HPDE6-E6E7 (cell line): ENCODE measurements at regions not wholly inside any gene's neighbourhood (a gene's known extent, or its start where the extent isn't known, plus 50 kb on each side); places are given as distances from the start of the nearest gene placed in this dataset.

Experiments used
- DNase-seq: peaks from one replicate; pipeline ENCODE4 v3.0.0; 2011; ENCODE audit warnings: missing footprints; ENCODE audit errors: extremely low spot score

DNA sequence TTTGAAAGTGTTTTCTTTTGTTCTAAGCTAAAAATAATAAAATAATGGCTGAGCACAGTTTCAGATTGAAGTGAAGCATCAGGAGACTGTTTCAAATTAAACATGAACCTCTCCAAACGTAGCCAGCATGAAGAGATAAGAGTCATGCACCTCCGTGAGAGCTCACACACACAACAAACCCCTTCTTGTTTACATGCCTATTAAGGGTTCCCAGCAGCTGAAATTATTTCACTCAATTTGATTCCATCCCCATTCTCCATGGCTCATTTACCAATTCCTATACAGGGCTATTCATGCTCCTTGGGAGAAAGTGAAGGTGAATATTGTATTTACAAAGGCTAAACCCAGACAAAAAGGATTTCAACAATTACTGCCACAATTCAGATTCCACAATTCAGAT is 954.1 kb upstream of the INTU start:
- no peak for DNase-seq

DNA sequence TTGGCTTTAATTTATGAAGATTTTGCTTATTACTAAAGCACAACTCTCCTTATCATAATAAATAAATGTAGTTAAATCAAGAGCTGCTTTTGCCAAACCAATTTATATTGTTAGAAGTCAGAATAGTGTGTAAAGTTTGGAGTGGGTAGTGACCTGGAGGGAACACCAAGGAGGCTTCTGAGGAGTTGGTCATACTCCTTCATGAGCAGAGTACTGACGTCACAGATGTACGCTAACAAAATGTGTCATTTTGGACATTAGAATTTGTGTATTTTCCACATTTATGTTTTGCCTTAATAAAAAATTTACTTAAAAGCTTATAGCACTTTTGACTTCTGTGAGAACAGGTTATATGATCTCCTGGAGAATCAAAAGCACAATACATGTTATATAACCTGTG is 953.5 kb upstream of the INTU start:
- DNase-seq, result no peak

DNA sequence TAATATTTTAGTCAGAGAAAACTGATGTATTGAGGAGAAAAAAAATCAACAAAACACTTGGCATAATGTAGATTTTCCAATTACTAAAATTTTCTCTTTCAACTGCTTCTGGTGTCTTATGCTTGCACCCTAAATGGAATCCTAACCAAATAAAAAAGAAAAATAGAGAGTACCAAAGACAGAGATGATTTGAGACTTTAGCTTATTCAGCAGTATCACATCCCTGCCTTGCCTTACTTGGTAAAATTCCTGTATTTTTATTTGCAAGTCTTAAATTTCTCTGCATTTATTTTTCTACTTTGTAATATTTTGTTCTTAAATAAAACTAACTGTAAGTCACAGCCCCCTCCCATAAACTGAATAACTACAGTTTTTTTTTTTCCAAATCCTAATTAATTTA is 950.5 kb upstream of the INTU start:
- no peak for DNase-seq

DNA sequence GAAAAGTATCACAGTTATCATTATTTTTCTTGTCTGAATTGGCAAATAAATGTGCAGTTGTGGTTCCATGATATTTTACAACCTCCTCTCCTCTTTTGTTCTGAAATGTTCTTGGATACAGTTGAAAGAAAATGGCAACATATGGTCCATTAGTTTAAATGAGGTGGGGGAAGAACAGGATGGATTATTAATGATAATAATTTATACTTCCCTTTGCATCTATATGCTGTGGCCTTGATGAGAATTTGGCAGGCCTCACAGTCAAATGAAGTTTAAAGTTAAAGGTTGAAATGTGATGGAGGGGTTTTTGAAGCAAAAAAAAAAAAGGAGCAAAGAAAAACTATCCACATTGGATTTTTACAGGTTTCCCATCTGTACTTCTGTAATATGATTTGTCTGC is 946.3 kb upstream of the INTU start:
- DNase-seq, result no peak

DNA sequence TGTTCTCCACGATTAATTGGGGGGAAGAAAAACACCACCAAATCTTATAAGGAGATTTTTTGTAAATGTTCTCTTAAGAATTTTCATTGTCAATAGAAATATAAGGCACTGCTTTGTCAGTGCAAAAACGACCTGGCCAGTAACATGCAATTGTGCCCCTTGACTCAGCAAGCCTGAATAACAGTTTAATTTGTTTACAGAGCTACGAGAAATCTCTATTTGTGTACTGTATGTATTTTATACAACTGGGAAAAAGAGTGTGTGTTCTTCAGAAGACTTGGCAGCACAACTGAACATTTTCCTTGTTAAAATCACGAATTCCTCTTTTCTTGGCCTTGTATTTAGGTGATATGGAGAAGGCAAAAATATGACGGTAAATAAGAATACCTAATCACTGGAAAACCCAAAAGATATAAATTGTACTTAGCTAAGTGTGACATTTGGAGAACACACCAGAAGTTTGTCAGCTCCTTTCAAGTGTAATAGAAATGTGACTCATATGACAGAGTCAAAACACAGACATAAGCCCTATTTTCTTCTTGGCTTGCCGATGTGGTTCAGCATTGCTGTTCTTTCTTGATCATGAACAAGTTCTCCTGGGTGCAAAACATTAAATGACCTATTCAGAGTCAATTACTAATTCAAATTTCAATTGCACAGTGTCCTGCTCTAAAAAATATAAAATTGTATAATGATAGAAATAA is 945.0 kb upstream of the INTU start:
- DNase-seq, result no peak

DNA sequence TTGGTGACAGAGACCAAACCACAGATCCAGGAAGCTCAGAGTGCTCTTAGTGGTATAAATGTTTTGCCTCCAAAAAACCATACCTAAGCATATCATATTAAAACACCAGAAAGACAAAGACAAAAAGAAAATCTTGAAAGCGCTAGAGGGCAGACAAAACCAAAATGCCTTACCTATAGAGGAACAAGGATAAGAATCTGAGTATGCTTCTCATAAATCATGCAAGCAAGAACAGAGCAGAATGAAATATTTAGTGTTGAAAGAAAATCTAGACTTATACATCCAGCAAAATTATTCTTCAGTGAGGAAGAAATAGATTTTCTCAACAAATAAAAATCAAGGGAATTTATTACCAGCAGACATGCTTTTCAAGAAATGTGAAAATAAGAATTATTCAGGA is 941.0 kb upstream of the INTU start:
- DNase-seq, result no peak

DNA sequence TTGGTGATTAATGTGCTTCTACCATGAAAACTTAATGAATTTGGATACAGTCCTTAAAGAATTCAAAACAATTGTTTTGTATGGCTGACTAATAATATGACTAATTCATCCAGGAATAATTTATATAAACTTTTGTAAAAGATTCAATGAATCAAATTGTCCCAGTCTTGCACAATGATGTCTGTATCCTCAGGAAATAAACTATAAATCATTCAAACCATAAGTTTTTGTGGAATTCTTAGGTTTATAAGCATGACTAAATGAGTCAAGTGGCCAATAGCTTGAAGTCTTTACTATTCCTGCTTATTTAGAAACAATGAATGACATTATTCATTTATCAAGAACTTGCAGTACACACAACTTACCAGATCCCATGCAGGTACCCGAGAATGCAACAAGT is 935.0 kb upstream of the INTU start:
- no peak for DNase-seq

DNA sequence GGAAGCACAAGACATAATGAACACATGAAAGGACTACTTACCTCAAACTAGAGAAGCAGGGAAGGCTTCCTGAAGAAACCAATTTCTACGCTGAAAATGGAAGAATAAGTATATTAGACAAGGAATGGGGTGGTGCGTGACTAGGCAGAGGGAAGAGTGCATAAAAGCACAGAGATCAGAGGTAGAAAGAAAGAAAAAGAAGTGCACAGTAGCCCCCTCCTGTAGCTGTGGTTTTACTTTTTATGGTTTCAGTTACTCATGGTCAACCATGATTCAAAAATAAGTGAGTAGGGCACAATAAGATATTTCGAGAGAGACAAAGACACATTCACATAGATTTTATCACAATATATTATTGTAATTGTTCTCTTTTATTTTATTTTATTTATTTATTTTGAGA is 934.5 kb upstream of the INTU start:
- no peak for DNase-seq

DNA sequence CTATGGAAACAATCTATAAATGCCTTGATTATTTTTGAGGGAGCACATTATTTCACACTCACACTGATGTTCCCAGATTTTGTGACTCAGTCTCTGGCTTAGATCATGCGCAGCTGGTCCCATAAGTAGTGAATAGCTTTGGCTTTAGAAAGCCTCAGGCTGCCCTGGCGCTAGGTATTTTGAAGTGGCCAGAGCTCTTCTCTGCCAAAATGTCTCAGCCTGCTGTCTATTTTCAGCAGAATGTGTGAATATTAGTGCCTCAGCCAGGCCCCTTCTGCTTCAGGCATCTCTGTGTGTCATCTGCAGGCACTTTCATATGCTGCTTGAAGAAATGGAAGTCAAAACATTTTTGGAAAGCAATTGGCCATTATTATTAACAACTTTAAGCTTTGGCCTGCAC is 931.0 kb upstream of the INTU start:
- no peak for DNase-seq

DNA sequence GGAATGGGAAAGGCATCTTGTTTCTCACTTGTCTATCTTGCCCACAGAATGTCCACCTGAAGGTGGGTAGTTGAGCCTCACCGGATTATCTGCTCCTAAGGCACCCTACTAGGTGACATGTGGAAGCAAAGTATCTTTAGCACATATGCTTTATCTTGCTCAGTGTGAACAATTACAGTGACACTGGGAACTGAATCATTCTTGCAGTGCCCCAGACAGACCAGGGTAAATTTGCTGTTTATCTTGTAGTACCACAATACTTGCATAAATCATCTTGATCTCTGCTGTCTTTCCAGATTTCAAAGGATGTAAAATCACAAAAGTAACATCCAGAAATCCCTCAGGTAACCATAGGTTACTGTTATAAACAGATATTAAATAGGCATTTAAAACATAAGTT is 930.0 kb upstream of the INTU start:
- no peak for DNase-seq

DNA sequence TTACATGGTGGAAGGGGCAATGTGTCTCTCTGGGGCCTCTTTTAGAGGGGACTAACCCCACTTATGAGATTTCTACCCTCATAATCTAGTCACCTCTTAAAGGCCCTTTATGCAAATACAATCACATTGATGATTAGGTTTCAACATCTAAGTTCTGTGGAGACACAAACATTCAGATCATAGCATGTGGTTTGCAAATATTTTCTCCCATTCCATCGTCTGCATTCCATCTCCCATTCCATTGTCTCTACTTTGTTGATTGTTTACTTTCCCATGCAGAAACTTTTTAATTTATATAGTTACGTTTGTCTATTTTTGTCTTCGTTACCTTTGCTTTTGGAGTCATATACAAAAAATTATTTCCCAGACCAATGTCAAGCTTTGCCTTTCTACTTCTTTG is 927.5 kb upstream of the INTU start:
- no peak for DNase-seq

DNA sequence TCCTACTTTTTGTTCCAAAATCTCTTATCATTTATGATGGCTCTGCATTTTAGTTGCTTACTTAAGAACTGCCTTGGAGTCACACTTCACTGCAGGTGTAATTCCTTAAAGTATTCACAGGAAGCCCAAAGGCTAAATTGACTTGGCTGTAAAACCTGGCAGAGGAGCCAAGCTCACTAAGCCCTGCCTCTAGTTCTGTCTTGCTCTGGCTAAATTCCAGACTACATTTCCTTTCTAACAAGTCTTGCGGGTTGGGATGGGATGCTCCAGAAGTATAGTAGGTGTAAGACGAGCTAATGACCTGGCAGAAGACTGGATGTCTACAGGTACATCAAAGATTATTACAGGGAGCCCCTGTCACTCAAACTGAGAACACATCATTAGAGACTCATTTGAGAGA is 924.0 kb upstream of the INTU start:
- no peak for DNase-seq

DNA sequence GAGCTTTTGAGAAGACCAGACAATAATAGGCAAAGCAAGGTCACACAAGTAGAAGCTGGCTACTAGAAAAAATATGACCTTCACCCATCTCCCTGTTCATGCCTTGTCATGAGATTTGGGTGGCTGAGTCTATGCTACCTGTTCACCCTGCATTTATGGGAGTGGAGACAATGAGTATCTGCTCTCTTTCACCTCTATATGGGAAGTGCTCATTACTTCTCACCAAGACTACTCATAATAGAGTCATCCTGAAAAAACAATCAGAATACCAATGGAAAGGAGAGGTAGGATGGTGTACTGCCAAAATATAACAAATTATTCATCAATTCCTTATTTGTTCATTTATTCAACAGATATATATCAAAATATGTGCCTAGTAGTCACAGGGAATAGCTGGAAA is 921.8 kb upstream of the INTU start:
- no peak for DNase-seq

DNA sequence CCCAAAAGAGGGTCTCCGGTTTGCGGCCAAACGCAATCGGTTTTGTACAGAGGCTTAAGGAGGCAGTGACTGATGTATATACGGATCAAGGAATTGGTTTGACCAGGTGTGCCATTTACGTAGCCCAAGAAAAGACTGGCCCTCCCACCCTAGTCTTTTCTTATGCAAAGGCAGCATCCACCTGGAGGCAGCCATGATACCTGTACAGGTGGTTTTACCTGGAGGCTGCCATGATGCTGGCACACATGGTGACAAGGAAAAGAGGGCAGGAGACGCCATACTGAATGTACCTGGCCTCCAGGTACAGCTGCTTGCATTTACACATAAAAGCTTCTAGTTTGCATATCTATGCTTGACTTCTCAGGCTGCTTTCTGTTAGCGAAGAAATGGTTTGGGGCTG is 917.7 kb upstream of the INTU start:
- DNase-seq, result no peak

DNA sequence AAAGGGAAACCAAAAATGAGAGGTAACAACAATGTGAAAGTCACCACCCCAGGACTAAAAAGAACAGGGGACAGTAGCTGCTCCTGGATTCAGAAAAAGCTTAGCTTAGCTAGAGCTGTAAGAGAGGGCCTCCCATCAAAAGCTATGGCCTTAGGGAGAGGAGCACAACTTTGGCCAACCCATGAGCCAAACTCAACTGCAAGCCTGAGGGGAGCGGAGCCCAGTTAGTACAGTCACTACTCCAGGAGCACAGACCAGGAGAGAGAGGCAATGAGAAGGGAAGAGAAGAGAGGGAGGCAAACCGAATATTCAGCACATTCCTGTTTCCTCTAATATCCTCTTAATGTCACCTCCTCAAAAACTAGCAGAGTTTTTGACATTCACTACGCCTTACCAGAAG is 917.1 kb upstream of the INTU start:
- DNase-seq, result no peak

DNA sequence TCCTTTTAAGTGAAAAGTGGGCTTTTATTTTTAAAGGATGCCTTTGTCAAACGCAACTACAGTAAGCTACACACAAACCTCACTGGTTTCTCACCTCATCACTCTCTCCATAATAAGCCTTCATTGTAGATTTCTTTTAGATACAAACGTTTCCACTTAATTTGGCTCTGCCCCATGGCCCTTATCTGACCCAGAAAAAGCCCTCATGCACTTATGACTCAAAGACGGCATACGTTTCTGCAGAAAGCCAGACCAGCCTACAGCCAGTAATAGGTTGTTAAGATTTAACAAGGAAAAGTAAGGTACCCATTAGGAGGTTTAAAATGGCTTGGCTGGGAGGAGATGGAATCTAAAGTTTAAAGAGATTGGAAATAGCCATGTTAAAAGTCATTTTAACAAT is 914.6 kb upstream of the INTU start:
- DNase-seq, result no peak

DNA sequence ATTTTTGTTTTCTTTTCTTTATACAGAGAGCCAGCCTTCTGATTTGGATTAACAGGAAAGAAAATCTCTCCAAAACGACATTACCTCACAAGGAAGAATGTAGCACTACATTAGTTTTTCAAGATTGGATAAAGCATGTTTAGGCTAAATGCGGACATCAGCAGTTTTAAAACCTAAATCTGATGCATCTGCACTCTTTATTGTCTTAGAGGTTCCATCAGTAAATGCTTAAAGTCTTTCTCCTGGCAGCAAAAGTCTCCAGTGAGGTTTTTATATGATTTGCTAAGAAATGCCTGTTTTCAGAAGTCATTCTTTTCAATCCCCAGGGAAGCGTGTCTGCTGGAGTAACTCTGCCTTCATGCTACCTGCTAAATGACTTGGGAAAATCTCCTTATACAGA is 912.9 kb upstream of the INTU start:
- DNase-seq, result no peak

DNA sequence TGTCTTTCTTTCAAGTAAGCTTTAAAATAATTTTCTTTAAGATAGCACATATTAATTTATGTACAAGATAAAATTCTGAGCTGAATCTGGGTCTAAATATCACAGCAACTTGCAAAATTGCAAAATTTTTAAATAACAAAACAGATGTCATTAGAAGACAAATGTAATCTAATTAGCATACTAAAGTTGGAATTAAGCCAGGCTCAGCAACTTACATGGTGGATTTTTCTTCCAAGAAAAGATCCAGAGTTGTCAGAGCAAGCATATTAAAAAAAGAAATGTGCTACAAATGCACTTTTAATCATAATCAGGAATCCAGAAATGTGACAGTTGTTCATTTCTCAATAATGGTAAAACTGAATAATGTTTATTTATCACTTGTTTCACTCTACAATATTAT is 906.9 kb upstream of the INTU start:
- no peak for DNase-seq

DNA sequence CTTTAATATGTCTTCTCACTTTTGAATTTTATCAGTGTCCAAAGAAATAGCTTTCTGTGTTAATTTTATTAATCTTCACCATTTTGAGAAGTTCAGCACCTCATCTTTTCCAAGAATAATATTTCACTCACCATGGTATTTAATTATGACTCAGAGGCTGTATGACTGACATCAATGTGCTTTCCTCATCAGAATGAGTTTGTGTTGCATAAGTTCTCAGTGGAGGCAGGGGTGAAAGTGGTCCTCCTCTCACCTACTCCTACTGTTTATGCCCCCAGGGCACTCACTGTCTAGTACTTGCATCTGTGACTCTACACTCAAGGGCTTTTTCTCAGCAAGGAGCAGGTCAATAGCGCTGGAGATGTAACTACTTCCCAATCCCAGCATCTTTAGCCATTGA is 905.3 kb upstream of the INTU start:
- DNase-seq, result no peak

DNA sequence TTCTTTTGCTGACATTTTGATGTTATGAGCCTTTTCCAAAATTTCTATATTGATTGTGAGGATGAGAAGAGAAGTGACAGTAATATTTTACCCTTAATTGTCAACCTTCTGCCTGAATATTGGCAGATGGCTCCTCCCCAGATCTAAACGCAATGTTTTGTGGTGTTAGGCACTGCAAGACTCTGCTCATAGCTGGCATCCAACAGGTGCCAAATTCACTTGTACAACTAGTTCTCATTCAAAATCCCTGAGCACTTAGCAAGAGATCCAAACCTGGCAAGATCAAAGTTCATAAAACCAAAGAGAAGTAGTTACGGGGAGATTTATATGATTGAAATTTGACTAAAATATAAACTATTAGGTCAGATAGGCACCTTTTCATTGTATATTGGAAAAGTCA is 901.7 kb upstream of the INTU start:
- no peak for DNase-seq

DNA sequence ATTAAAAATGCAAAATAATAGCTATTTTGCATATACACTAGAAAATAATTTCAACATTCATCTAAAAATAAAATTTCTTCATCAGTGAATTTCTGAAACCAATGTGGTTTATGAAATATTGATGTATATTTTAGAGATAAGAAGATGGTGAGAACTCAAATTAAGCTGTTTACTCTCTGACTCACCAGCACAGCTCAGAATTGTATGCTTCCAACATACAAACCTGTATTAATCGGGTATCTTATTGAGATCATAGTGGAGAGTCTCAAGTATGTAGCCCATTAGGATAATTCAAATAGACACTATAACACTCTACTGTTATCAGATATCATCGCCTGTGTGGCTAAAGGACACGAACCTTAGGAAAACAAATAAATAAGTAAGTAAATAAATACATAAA is 899.5 kb upstream of the INTU start:
- DNase-seq, result no peak

DNA sequence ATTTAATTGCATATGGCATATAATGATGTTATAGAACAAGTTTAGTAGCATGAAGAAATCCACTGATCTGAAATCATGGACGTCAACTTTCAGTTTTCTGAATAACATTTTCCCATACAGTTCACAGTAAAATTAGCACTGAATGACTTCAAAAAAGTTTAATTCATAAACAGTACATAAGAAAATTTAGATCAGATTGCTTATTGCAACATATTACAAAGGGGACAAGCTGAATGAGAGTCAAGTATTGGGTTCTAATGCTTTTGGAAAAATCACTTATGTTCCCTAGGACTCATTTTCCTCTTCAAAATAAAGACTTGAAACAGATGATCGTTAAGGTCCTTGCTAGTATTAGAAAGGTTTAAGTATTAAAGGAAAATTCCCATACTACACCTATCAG is 898.3 kb upstream of the INTU start:
- DNase-seq, result no peak

DNA sequence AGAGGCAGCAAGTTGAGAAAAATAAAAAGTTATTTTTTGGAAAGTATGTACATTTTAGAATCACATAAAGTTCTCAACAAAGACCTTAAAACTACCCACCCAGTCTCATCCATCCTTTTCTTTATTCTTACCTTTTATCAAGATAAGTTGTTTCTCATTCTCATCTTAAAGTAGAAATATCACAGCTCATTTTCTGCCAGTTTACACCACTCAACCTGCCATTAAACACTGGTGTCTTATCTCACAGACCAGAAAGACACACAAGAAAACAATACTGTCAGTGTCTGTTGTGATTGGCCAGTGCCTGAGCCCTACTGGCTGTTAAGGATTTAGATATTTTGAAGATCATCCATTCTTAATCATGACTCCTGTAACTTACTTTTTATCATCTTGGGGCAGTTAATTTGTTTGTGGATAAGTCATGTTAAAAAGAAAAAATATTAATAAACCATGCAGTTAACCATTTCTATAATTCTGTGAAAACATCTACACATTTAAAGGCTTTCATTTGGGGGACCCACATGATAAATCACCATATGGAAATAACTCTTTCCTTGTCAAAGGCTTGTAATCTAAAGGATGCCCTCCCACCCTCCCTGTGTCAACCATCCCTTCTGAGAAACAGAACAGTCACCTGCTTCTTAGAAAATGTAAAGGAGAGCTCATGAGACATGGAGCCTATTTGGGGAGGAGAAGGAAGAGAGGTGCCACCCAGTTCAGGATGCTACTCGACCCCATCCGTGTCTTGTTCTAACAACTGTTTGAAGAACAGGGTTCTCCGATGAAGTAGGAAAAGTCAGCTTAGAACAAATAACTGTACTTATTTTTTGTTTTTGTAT is 897.2 kb upstream of the INTU start:
- no peak for DNase-seq

DNA sequence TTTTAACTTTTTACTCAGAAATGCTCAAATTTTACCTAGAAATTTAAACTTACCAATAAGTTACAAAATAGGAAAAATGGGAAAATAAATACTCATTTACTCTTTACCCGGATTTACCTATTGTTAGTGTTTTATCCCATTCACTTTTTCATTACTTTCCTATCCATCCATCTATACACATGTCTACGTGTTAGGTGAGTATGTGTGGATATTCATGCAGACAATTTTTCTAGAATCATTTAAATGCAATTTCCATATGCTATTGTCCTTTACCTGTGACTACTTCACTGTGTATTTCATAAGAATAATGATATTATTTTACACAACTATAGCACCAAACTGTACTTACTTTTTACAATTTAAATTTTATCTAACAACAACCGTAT is 896.6 kb upstream of the INTU start:
- no peak for DNase-seq
